Right kidney (tissue), 1 donor: ENCODE measurements at regions not wholly inside any gene's neighbourhood (a gene's known extent, or its start where the extent isn't known, plus 50 kb on each side); places are given as distances from the start of the nearest gene placed in this dataset.

Experiments used
- DNase-seq: peaks from one replicate; pipeline ENCODE4 v3.0.0-alpha.2; 2016

DNA sequence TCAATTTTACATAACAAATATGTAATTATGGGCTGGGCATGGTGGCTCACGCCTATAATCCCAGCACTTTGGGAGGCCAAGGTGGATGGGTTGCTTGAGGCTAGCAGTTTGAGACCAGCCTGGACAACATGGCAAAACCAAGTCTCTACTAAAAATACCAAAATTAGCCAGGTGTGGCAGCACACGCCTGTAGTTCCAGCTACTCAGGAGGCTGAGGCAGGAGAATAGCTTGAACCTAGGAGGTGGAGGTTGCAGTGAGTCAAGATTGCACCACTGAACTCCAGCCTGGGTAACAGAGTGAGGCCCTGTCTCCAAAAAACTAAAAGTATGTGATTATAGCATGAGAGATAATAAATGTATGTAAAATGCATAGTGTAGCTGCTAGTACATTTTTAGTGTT lies 229.0 kb downstream of the PPARGC1A start:
- DNase-seq = no peak

DNA sequence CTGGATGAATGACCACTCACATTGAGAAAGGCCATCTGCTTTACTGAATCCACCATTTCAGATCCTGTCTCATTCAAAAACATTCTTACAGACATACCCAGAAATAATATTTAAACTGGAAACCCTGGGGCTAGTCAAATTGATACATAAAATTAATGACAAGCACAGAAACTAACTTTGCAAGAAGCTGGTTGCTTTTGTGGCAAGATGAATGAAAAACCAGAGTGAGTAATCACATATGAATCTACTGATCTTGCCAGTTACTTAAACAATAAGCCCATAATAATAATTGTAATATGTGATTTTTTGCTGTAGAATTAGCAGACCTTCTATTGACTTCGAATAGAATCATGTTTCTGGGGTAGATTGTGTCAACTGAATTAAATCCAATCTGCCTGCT lies 235.1 kb downstream of the PPARGC1A start:
- no peak for DNase-seq

DNA sequence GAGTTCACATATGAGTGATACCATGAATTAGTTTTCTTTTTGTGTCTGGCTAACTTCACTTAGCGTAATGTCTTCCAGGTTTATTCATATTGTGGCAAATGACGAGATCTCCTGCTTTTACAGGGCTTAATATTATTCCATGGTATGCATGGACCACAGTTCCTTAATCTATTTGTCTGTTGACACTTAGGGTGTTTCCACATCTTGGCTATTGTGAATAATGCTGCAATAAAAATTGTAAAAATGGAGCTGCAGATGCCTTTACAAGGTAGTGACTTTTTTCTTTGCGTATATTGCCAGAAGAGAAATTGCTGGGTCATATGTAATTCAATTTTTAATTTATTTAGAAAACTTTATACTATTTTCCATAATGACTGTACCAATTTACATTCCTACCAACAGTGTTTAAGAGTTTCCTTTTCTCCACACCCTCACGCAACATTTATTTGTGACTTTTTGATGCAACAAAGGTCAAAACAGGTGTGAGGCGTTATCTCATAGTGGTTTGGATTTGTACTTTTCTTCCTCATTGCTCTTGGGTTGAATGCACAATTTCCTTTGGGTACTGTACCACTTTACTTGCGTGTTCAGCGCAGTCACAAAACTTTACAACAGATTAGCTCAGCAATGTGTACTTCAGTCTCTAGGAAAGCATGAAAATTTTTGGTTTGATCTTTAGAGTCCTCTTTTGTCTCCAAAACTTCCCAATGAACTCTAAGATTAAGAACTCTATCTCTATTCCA lies 240.8 kb downstream of the PPARGC1A start:
- no peak for DNase-seq

DNA sequence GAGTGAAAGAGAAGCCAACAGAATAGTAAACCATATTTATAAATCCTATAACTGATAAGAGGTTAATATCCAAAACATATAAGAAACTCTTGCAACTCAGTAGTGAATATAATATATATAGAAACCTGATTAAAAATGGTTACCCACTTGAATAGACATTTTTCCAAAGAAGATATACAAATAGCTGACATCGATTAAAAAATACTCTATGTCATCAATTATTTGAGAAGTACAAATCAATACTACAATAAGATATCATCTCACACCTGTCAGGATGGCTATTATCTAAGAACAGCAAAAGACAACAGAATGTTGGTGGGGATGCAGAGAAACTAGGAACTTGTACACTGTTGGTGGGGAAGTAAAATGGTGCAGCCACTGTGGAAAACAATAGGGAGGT lies 254.4 kb downstream of the PPARGC1A start:
- no peak for DNase-seq

DNA sequence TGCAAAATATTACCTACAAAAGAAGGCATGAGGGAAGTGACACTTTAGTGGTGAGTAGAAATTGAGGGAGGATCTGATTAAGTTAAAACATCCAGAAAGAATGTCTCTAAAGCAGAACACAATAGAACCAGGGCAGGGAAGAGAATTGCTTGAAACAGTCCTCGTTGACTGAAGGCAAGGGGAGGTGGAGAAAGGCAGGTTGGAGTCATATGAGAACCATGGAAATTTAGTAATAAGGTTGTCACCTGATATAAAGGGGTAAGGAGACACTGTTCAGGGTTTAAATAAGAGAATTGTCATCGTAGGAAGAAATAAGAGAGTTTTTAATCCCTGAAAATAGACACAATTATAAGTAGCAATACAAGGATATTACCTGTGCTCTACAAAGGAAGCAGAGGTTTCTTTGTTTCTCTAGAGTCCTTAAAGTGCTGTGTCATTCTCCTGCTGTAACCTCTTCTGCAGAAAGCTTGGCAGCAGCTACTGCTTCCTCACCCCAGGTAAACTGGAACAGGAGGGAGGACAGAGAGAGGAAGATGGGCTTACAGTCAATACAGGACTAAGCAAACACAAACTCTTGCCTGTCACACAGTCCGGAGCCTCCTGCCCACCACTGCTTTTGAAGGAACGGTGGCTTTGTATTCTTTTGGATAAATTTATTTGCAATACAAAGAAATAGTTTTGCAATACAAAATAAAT lies 258.4 kb downstream of the PPARGC1A start:
- no peak for DNase-seq

DNA sequence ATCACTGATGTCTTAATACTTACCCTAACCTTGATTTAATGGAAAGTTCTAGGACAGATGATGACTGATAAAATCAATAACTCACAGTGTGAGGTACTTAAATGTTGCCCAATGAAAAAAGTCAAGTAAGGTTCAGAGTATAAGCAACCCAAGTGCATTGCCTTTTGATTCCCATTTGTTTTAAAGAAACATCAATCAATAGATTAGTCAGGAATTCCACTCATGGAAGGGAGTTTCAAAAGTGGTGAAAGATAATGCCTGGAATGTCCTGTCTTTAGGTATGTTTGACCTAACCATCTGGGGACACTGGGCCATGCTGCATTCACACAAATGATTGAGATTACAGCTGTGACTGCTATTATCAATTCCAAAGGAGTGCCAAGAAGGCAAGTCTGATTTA lies 259.7 kb downstream of the PPARGC1A start:
- DNase-seq = no peak

DNA sequence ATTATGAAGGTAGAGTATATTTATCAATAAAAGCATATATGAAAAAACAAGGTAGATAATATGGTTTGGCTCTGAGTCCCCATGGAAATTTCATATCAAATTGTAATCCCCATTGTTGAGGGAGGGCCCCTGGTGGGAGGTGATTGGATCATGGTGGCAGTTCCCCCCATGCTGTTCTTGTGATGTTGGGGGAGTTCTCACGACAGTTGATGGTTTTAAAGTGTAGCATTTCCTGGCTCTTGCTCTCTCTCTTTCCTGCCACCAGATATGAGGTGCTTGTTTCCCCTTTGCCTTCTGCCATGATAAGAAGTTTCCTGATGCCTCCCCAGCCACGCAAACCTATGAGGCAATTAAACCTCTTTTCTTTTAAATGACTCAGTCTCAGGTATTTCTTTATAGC lies 260.4 kb downstream of the PPARGC1A start:
- DNase-seq = no peak

DNA sequence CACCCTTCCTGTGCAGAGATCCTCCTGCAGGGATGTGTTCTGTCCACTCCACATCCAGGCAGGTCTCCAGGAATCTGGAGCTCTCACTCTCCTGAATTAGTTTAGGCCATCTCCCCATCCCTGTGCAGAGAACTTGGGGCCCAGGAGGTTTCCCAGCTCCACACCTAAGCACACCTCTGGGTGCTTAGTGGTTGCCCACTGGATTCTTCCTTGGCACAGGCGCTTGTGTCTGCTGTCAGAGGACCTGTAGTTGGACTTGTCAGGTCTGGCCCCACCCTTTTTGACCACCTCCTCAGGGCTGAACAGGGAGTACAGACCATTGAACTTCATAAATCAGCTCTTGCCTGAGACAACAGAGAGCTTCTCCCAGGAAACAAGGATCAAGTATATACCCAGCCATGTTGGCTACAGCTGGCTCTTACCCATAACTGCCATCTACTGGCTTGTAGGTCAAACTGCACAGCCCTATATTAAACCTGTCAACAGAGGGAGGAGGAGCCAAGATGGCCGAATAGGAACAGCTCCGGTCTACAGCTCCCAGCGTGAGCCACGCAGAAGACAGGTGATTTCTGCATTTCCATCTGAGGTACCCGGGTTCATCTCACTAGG lies 275.5 kb downstream of the PPARGC1A start:
- no peak for DNase-seq

DNA sequence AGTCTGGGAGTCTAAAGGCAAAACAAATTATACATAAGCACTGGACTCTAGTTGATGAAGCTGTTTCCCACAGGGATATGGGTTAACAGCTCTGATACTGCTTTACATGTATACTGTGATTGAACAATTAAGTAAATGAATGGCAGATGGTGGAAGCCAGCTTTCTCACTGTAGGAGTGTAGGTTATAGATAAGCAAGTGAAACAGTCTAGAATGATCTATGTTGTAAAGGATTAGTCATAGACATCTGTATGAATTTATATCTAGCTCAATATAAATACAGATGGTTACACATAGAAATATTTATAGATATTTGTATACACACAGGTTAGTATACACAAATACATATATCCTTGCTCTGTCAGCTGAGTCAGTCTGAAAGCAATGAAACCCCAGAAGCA lies 276.1 kb downstream of the PPARGC1A start:
- no peak for DNase-seq

DNA sequence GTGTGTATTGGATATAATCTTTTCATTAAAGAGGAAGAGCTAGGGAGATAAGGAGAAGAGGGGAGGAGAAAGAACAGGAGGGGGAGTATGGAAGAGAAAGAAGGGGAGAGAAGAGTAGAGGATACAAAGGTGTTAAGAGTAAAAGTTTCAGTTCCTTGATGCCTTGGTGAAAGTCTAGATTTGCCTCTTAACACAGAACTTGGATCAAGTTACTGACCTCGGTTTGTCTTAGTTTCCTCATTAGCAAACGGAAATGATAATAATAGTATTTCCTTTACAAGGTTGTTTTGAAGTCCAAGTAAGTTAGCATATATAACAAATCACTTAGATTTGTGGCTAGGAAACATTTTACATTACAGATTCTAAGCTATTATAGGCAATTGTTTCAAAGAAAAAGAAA lies 287.1 kb downstream of the PPARGC1A start:
- DNase-seq = no peak

DNA sequence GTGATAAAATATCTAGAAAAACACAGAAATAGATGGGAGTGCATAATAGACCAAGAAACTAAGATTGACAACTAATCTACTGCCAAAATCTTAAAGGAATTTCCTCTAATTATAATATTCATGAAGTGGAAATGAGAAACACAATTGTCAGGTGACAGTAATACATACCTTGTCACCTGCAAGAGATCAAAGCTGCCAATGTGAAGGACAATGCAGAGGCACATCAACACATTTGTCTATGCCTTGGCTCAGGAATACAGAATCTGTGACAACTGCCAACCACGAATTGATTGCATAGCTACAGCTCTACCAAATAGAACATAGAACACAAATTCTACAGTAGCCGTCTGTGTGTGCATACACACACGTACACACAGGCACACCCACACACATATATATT lies 295.7 kb downstream of the PPARGC1A start:
- no peak for DNase-seq

DNA sequence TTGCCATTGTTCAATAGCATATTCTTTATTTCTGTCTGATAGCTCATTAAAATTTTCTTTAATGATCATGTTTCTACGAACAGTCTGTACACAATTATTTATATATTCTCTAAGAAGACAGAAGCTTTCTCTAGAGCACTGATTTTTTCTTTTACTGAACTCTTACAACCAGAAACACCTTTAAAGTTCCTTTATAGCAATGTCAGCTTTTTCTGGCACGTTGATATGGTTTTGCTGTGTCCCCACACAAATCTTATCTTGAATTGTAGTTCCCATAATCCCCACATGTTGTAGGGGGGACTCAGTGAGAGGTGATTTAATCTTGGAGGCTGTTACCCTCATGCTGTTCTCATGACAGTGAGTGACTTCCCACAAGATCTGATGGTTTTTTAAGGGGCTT lies 299.4 kb downstream of the PPARGC1A start:
- DNase-seq = no peak

DNA sequence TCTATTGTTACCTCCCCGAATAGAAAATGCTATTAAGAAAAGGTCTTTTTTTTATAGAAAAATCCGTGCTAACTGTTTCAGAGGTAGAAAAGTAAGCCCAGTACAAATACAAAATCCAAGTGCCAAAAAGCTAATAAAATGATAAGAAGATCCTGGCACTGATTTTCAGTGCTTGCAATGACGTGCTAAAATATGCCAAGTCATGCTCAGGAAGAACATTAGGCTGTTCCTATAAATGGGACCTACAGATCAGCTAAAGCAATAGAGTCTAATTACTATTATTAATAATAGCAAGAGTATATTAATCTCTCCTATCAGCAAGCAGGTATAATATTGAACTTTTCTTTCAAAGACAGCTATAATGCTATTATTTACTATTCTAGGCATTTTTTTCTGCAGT lies 305.8 kb downstream of the PPARGC1A start:
- DNase-seq = no peak

DNA sequence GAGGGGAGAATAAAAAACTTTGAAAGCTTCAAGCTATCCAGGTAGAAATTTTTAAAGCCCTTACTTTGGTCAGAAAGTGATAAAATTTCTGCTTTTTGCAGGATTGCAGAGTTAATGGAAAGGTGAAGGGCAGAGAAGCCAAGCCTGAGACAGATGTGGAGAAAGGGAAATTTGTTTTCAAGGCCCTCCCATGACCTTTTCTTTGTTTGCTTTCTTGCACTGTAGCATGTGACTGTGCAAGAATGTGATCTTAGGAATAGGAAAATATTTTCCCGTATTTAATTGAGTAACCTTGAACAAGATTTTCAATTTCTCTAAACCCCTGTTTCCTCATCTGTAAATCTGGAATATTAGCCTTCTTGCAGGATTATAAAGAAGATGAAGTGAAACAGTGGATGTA lies 307.2 kb downstream of the PPARGC1A start:
- no peak for DNase-seq

DNA sequence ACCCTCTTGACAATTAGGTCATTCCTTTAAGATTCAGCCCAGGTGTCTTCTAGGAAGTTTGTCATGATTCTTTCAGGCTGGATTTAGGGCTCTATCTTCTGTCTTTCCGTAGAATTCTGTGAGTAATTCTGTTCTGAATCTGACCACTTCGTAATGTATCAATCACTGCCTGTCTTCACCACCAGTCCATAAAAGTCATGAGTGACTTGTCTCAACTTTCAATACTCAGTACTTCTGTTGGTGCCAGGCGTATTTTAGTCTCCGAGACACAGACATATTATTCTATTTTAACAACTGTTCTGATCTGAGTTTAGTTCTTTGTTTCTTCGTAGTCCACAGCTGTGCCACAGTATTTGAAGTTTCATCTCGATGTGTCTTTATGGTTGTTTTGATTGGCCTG lies 310.7 kb downstream of the PPARGC1A start:
- DNase-seq = no peak

DNA sequence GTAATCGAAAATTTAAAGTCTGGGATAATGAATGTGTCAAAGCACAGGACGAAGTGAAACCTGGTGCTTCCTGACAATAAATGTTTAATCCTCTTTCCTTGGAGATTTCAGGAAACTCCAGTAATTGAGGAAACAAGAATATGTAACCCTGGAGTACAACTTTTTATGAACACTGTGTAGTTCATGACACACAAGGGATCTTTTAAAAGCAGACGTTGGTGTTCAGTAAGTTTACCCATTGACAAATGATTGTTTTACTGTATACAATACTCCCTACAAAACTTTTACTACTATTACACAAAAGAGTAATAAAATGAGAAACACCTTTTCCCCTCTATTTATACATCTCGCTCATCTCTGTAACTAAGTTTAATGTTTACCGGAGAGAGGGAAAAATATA lies 312.4 kb downstream of the PPARGC1A start:
- no peak for DNase-seq

DNA sequence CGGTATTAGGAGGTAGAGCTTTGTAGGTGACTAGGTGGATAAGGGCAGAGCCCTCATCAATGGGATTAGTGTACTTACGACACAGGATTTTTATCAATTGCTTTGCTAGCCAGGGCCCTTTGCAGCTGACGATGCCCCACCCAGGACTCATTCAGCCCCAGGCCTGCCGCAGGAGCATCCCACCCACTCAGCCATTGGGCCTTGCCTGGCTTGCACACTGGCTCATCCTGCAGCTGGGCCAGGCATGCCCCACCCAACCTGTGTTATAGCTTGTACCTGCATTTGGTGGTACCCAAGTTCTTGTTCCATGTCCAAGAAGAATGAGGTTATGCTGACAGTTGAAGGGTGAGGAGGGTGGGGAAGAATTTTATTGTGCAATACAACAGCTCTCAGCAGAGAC lies 317.5 kb downstream of the PPARGC1A start:
- DNase-seq = no peak

DNA sequence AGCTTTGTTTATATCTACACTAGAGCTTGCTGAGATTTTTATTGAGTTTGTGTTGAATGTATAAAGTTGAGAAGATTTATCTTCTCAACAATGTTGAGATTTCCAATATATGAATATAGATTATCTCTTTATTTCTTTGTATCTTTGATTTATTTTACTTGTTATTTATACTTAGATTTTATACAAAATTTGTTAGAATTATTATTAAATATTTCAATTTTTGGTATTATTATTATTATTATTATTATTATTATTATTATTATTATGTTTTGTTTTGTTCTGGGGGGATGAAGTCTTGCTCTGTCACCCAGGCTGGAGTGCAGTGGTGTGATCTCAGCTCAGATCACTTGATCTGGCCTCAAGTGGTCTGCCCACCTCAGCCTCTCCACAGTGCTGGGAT lies 322.5 kb downstream of the PPARGC1A start:
- DNase-seq = no peak

DNA sequence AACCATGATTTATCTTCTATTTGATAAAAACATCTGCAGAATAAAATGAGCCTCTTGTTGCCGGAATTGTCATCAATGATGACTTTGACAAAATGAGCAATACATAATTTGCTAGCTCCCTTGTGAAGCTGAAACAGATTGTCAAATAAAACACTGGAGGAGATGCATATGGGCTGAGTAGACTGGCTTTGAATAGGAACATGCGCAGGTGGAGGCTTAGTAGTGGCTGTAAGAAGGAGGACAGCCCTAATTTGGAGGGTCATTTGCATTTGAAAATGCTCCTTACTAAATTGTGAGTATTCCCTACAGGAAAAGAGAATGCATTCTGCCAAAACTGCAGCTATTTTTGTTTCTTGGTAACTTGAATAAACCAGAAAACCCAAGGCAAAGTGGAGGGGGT lies 329.1 kb downstream of the PPARGC1A start:
- DNase-seq = no peak

DNA sequence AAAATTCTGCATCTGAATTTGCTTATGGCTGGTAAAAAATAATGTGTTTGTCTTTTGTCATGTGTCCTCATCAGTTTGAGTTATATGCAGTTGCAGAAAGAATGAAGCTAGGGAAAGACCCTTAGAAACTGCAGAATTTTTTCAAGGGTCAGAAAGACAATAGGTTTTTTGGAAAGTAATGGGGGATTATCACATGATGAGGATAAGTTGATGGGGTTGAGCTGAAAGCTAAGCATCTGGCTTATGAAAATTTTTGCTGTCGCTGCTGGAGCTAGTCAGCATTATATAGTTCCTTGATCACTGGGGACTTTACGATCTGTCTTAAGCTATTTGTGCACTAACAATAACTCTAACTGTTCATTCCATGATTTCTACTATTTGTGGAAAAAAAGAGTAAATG lies 331.7 kb downstream of the PPARGC1A start:
- no peak for DNase-seq

DNA sequence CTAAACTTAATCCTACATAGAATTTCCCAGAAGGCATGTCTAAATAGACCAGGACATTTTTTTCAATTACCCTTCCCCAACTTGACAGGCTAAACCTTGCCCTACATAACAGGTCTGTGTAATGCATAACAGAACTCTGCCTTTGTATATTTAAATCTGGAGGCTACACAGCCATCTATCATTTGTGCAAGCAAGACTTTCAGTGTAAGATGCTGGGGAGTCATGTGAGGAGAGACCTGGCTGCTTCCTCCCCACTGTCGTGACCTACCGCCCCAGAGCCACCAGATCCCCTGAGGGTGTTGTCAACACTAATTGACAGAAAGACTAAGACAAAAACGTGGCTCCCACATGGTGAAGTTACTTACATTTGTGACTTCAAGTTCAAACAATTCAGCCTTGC lies 342.2 kb downstream of the PPARGC1A start:
- DNase-seq = no peak

DNA sequence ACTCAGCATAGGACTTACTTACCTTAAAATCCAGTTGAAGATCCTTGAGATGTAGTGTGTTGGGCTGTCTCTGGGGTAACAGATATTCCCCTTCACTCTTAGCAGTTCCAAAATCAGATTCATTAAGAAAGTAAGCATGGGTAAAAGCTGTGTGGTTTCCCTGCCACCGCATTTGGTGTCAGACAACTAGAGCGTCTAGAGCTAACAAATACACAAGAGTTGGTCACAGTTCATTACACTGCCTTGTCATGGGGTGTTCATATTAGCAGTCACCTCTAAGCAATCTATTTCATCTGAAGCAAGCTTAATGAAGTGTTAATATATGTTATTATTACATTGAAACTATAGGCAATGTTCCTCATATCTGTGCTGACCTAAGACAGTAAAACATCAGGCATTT lies 342.8 kb downstream of the PPARGC1A start:
- no peak for DNase-seq

DNA sequence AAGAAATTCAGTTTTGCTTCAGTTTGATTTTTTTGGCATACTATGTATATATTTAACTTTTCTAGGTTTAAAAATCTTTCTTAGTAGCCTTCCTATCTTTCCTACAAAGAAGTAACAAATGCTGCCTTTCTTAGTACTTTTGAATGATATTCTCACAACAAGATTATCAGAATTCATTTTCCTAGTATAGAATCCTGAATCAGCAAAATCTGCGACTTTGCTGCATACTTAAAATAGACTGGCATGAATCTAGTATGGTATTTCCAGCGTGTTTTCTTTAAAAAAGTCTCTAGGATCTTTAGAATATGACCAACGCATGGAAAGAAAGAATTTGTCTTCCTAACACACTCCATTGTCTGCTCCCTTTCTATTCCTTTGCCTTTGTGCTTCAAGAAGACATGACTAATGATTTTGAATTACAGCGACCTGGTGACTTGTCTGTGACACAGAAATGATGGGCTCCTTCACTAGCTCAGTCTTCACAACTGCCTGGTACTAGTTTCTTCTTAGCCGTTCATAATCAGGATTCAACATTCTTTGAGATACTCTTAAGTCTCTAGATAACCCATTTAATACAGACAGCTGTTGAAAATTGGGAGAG lies 349.8 kb downstream of the PPARGC1A start:
- no peak for DNase-seq

DNA sequence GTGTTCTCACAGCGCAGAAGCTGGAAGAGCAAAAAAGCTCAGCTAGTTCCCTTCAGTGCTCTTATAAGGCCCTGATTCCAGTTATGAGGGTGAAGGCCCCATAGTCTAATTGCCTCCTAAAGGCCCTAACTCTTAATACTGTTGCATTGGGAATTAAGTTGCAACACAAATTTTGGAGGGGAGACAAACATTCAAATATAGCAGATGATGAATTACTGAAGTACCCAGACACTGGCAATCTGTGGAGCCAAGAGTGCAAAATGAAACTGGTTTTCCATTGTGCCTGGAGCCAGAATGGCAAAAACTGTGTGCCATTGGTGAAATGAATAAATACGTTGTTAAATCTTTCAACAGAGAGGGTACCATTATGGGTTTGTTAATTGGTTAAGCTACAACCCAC lies 356.0 kb downstream of the PPARGC1A start:
- DNase-seq = no peak
